ENCODE measurements at regions not wholly inside any gene's neighbourhood (a gene's known extent, or its start where the extent isn't known, plus 50 kb on each side); places are given as distances from the start of the nearest gene placed in this dataset.

- ATAC-seq (no peak), DNase-seq (no peak)
- H3K27ac ChIP-seq: no peak overlapping the region
- no peaks in the 10 kb centered on the region for H3K9me3 ChIP-seq
- TF ChIP-seq CTCF (IDR thresholded peaks at IDR 0.05): no peak
- no peaks in the 10 kb centered on the region for H3K27me3 ChIP-seq
- H3K36me3 ChIP-seq: no peaks in the 10 kb centered on the region
- H3K4me3 ChIP-seq: no peak overlapping the region
- intact Hi-C loops (cut with DNase I): no loop called here
- H3K4me1 ChIP-seq: no peaks in the 10 kb centered on the region
Observed at GRCh38 chr2:187640926-187641510, 86.8 kb upstream of the TFPI start.

DNA sequence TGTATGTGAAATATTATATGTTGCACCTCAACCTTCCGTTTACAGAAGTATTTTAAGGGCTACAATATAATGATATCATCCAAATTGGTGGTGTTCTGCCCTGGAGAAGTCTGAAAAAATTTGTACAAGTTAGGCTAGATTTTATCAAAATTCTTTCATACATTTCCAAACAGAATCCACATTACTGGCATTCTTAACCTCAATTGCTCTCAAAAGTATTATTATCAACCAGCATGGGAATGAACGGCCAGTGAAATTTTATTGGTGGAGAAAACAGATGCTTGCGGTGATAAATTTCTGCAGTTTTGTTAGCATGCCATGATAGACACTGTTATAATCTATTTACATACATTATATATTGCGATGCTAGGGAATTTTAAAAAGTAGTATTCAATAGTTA is 88.3 kb upstream of the TFPI start:
- Histone ChIP-seq H3K27me3 (no peaks in the 10 kb centered on the region), H3K4me3 (no peak overlapping the region), H3K36me3 (no peaks in the 10 kb centered on the region), H3K4me1 (no peaks in the 10 kb centered on the region), H3K27ac (no peak overlapping the region), H3K9me3 (no peaks in the 10 kb centered on the region)
- ATAC-seq (no peak), DNase-seq (no peak)
- intact Hi-C loops (cut with DNase I): no loop called here
- TF ChIP-seq CTCF (IDR thresholded peaks at IDR 0.05): no peak

- no peak for TF ChIP-seq CTCF (IDR thresholded peaks at IDR 0.05)
- ATAC-seq: no peak
- Histone ChIP-seq H3K27me3 (no peaks in the 10 kb centered on the region), H3K36me3 (no peaks in the 10 kb centered on the region), H3K4me3 (no peak overlapping the region), H3K4me1 (no peaks in the 10 kb centered on the region), H3K27ac (no peak overlapping the region), H3K9me3 (no peaks in the 10 kb centered on the region)
- DNase-seq: no peak
- intact Hi-C loops (cut with DNase I): no loop called here
Observed at GRCh38 chr2:187644486-187644885, 90.3 kb upstream of the TFPI start.

GRCh38 chr2:187644981-187645380 is 90.7 kb upstream of the TFPI start:
- no peak for ATAC-seq
- H3K4me1 ChIP-seq: no peaks in the 10 kb centered on the region
- TF ChIP-seq CTCF (IDR thresholded peaks at IDR 0.05): no peak
- H3K27me3 ChIP-seq: no peaks in the 10 kb centered on the region
- no peak overlapping the region for H3K27ac ChIP-seq
- no peak overlapping the region for H3K4me3 ChIP-seq
- H3K9me3 ChIP-seq: no peaks in the 10 kb centered on the region
- DNase-seq: no peak
- intact Hi-C loops (cut with DNase I): no loop called here
- H3K36me3 ChIP-seq: no peaks in the 10 kb centered on the region

GRCh38 chr2:187646556-187646955 is 92.3 kb upstream of the TFPI start:
- Histone ChIP-seq H3K36me3 (no peaks in the 10 kb centered on the region), H3K4me1 (no peaks in the 10 kb centered on the region), H3K27ac (no peak overlapping the region), H3K27me3 (no peaks in the 10 kb centered on the region), H3K4me3 (no peak overlapping the region), H3K9me3 (no peaks in the 10 kb centered on the region)
- DNase-seq (no peak), ATAC-seq (no peak)
- TF ChIP-seq CTCF (IDR thresholded peaks at IDR 0.05): no peak
- intact Hi-C loops (cut with DNase I): no loop called here

DNA sequence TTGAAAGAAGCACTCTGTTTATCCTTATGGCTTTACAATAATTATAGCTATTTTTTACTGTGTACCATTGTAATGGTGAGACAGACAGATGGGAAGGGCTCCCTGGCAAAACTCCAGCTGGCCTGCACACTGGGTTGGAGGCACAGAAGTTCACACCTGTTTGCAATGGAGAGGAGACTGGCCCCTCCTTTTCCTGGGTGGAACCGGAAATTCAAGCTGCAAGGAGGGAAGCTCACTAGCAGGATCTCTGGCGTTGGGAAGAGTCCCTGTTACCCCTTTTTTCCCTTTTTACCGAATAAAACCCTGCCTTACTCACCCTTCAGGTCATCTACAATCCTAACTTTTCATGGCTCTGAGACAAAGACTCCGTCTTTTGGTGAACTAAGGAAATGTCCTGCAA is 100.3 kb upstream of the TFPI start:
- H3K27ac ChIP-seq: no peak overlapping the region
- no peaks in the 10 kb centered on the region for H3K36me3 ChIP-seq
- no peaks in the 10 kb centered on the region for H3K9me3 ChIP-seq
- TF ChIP-seq CTCF (IDR thresholded peaks at IDR 0.05): no peak
- DNase-seq (no peak), ATAC-seq (no peak)
- H3K4me1 ChIP-seq: no peaks in the 10 kb centered on the region
- no peak overlapping the region for H3K4me3 ChIP-seq
- intact Hi-C loops (cut with DNase I): no loop called here
- no peaks in the 10 kb centered on the region for H3K27me3 ChIP-seq
